Mesothelial cell of epicardium (in vitro differentiated cells): ENCODE measurements at regions not wholly inside any gene's neighbourhood (a gene's known extent, or its start where the extent isn't known, plus 50 kb on each side); places are given as distances from the start of the nearest gene placed in this dataset.

Source experiments
- DNase-seq, 2 experiments: peaks; one replicate each; pipeline ENCODE4 v3.0.0; 2021; ENCODE audit warnings: low spot score in 2 of 2; ENCODE audit not compliant: unreplicated experiment in 2 of 2
- H3K27ac Mint-ChIP-seq: 2 replicates; pipeline ENCODE4 v1.8.0; 2021; ENCODE audit warnings: mixed read lengths
- H3K27me3 Mint-ChIP-seq: 2 replicates; pipeline ENCODE4 v1.8.0; 2021; ENCODE audit warnings: low read depth, mixed read lengths
- H3K36me3 Mint-ChIP-seq: 2 replicates; pipeline ENCODE4 v1.8.0; 2021; ENCODE audit warnings: mixed read lengths
- H3K4me1 Mint-ChIP-seq: 2 replicates; pipeline ENCODE4 v1.8.0; 2021; ENCODE audit warnings: mixed read lengths
- H3K4me3 Mint-ChIP-seq: 2 replicates; pipeline ENCODE4 v1.8.0; 2021; ENCODE audit warnings: mild to moderate bottlenecking, moderate library complexity, mixed read lengths
- H3K9me3 Mint-ChIP-seq: 2 replicates; pipeline ENCODE4 v1.8.0; 2021; ENCODE audit warnings: mixed read lengths
- CTCF ChIP-seq: fragments of 200-600 bp; sonication (generic); IDR thresholded peaks from one replicate; pipeline ENCODE4 v1.5.0; 2021; ENCODE audit warnings: antibody characterized with exemption; ENCODE audit not compliant: unreplicated experiment

- DNase-seq = no peak
- H3K4me3 Mint-ChIP-seq = no peak overlapping the region
- H3K4me1 Mint-ChIP-seq = peaks cover 12% of the 10 kb centered on the region
- no peaks in the 10 kb centered on the region for H3K36me3 Mint-ChIP-seq
- H3K9me3 Mint-ChIP-seq = no peaks in the 10 kb centered on the region
- no peaks in the 10 kb centered on the region for H3K27me3 Mint-ChIP-seq
- TF ChIP-seq CTCF = no peak
- no peak overlapping the region for H3K27ac Mint-ChIP-seq
These were observed 63.1 kb upstream of the CD180 start for GRCh38 chr5:67259548-67260215.

GRCh38 chr5:67257500-67257899 is 60.9 kb upstream of the CD180 start:
- H3K27me3 Mint-ChIP-seq = no peaks in the 10 kb centered on the region
- H3K4me1 Mint-ChIP-seq = no peaks in the 10 kb centered on the region
- H3K9me3 Mint-ChIP-seq = no peaks in the 10 kb centered on the region
- no peak overlapping the region for H3K27ac Mint-ChIP-seq
- DNase-seq = no peak
- TF ChIP-seq CTCF = no peak
- no peaks in the 10 kb centered on the region for H3K36me3 Mint-ChIP-seq
- no peak overlapping the region for H3K4me3 Mint-ChIP-seq

- Mint-ChIP-seq H3K27me3 (no peaks in the 10 kb centered on the region), H3K4me1 (no peaks in the 10 kb centered on the region), H3K4me3 (no peak overlapping the region), H3K27ac (no peak overlapping the region), H3K9me3 (no peaks in the 10 kb centered on the region), H3K36me3 (no peaks in the 10 kb centered on the region)
- no peak for DNase-seq
- TF ChIP-seq CTCF = no peak
These were observed 60.5 kb upstream of the CD180 start for GRCh38 chr5:67257077-67257476.

DNA sequence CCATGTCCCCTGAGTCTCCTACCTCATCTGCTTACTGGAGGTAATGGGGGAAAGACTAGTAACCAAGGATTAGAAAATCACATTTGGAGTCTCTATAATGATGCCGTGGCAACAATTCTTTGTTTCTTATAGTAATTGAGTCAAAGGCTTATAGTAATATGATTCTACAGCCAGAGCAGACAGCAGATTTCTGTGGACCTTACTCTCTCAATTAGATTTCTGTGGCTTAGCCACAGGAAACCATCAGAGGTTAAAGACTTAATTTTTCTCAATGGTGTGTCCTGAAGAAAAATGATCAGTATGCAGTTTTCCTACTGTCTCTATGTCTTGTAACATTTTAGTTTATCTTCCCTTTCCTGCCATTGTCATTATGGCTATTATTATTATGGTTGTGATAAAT is 59.3 kb upstream of the CD180 start:
- H3K27me3 Mint-ChIP-seq = no peaks in the 10 kb centered on the region
- H3K4me3 Mint-ChIP-seq = no peak overlapping the region
- no peak for DNase-seq
- H3K36me3 Mint-ChIP-seq = no peaks in the 10 kb centered on the region
- TF ChIP-seq CTCF = no peak
- no peaks in the 10 kb centered on the region for H3K4me1 Mint-ChIP-seq
- H3K27ac Mint-ChIP-seq = no peak overlapping the region
- no peaks in the 10 kb centered on the region for H3K9me3 Mint-ChIP-seq

GRCh38 chr5:67253911-67254310 is 57.3 kb upstream of the CD180 start:
- Mint-ChIP-seq H3K9me3 (no peaks in the 10 kb centered on the region), H3K27ac (no peak overlapping the region), H3K36me3 (no peaks in the 10 kb centered on the region), H3K27me3 (no peaks in the 10 kb centered on the region), H3K4me3 (no peak overlapping the region), H3K4me1 (peaks cover 7% of the 10 kb centered on the region)
- DNase-seq = no peak
- no peak for TF ChIP-seq CTCF

- peak overlapping the region; percentile 47 for H3K27ac Mint-ChIP-seq
- no peak for TF ChIP-seq CTCF
- peaks cover 25% of the 10 kb centered on the region for H3K4me1 Mint-ChIP-seq
- DNase-seq = no peak
- H3K4me3 Mint-ChIP-seq = no peak overlapping the region
- no peaks in the 10 kb centered on the region for H3K9me3 Mint-ChIP-seq
- no peaks in the 10 kb centered on the region for H3K36me3 Mint-ChIP-seq
- no peaks in the 10 kb centered on the region for H3K27me3 Mint-ChIP-seq
These were observed 52.9 kb upstream of the CD180 start for GRCh38 chr5:67249590-67249895.
